HG03159 (cell line): ENCODE measurements at regions not wholly inside any gene's neighbourhood (a gene's known extent, or its start where the extent isn't known, plus 50 kb on each side); places are given as distances from the start of the nearest gene placed in this dataset.
"Not testable (repeated sequence)": the region's sequence is repeated elsewhere in the genome, so short reads cannot be mapped to it uniquely, and the experiment has no call there.

ENCODE experiments used
- ATAC-seq: cut with Tn5 transposase; IDR thresholded peaks from one replicate; pipeline ENCODE4 v1.9.1; 2021; ENCODE audit warnings: mild to moderate bottlenecking, moderate library complexity; ENCODE audit not compliant: unreplicated experiment

- ATAC-seq: no peak
Observed at GRCh38 chr13:80830431-80830830, 489.5 kb upstream of the SPRY2 start.

- no peak for ATAC-seq
Observed at GRCh38 chr13:80828759-80829158, 487.8 kb upstream of the SPRY2 start.

- no peak for ATAC-seq
Observed at GRCh38 chr13:80825276-80825675, 484.4 kb upstream of the SPRY2 start.

- ATAC-seq: no peak
Observed at GRCh38 chr13:80824229-80824628, 483.3 kb upstream of the SPRY2 start.

- ATAC-seq: no peak
Observed at GRCh38 chr13:80823472-80823871, 482.5 kb upstream of the SPRY2 start.

- no peak for ATAC-seq
Observed at GRCh38 chr13:80821466-80821865, 480.5 kb upstream of the SPRY2 start.

- no peak for ATAC-seq
Observed at GRCh38 chr13:80817979-80818378, 477.1 kb upstream of the SPRY2 start.

- ATAC-seq: no peak
Observed at GRCh38 chr13:80814541-80814940, 473.6 kb upstream of the SPRY2 start.

GRCh38 chr13:80810294-80810693 is 469.4 kb upstream of the SPRY2 start:
- not testable (repeated sequence) for ATAC-seq

GRCh38 chr13:80802946-80803345 is 462.0 kb upstream of the SPRY2 start:
- no peak for ATAC-seq

GRCh38 chr13:80798576-80799133 is 457.7 kb upstream of the SPRY2 start:
- no peak for ATAC-seq

- ATAC-seq: no peak
Observed at GRCh38 chr13:80787604-80788003, 446.7 kb upstream of the SPRY2 start.

GRCh38 chr13:80783926-80784565 is 443.1 kb upstream of the SPRY2 start:
- no peak for ATAC-seq

- ATAC-seq: no peak
Observed at GRCh38 chr13:80782441-80782840, 441.5 kb upstream of the SPRY2 start.

GRCh38 chr13:80778297-80778696 is 437.4 kb upstream of the SPRY2 start:
- ATAC-seq: no peak

- ATAC-seq: no peak
Observed at GRCh38 chr13:80757694-80758093, 416.8 kb upstream of the SPRY2 start.

- no peak for ATAC-seq
Observed at GRCh38 chr13:80755910-80756309, 415.0 kb upstream of the SPRY2 start.

GRCh38 chr13:80754441-80754840 is 413.5 kb upstream of the SPRY2 start:
- ATAC-seq: no peak

GRCh38 chr13:80753866-80754265 is 412.9 kb upstream of the SPRY2 start:
- ATAC-seq: no peak

- no peak for ATAC-seq
Observed at GRCh38 chr13:80751854-80752253, 410.9 kb upstream of the SPRY2 start.

- no peak for ATAC-seq
Observed at GRCh38 chr13:80744147-80744914, 403.4 kb upstream of the SPRY2 start.

- ATAC-seq: no peak
Observed at GRCh38 chr13:80742033-80742432, 401.1 kb upstream of the SPRY2 start.
